GM19035 (cell line): ENCODE measurements at regions not wholly inside any gene's neighbourhood (a gene's known extent, or its start where the extent isn't known, plus 50 kb on each side); places are given as distances from the start of the nearest gene placed in this dataset.
A peak's percentile ranks its signal among the peaks of the same experiment; 100 is the strongest.
"Not testable (repeated sequence)": the region's sequence is repeated elsewhere in the genome, so short reads cannot be mapped to it uniquely, and the experiment has no call there.

Source experiments
- ATAC-seq: cut with Tn5 transposase; IDR thresholded peaks from one replicate; pipeline ENCODE4 v1.9.1; 2021; ENCODE audit not compliant: unreplicated experiment

- ATAC-seq, result no peak
These were observed 98.2 kb upstream of the PMAIP1 start for GRCh38 chr18:59801576-59801975.

- no peak for ATAC-seq
These were observed 98.9 kb upstream of the PMAIP1 start for GRCh38 chr18:59800897-59801296.

- no peak for ATAC-seq
These were observed 100.3 kb upstream of the PMAIP1 start for GRCh38 chr18:59799383-59800015.

GRCh38 chr18:59795882-59796281, 98.7 kb upstream of the CCBE1 start:
- no peak for ATAC-seq

GRCh38 chr18:59792353-59792752, 95.1 kb upstream of the CCBE1 start:
- ATAC-seq, result no peak

- not testable (repeated sequence) for ATAC-seq
These were observed 93.2 kb upstream of the CCBE1 start for GRCh38 chr18:59790346-59790936.

- ATAC-seq, result no peak
These were observed 91.5 kb upstream of the CCBE1 start for GRCh38 chr18:59788791-59789106.

- ATAC-seq, result no peak
These were observed 91.0 kb upstream of the CCBE1 start for GRCh38 chr18:59787998-59788790.

- no peak for ATAC-seq
These were observed 87.5 kb upstream of the CCBE1 start for GRCh38 chr18:59784694-59785093.

GRCh38 chr18:59783138-59783537, 85.9 kb upstream of the CCBE1 start:
- peak; percentile 92 for ATAC-seq

- ATAC-seq, result no peak
These were observed 82.8 kb upstream of the CCBE1 start for GRCh38 chr18:59779979-59780378.

GRCh38 chr18:59778434-59778833, 81.2 kb upstream of the CCBE1 start:
- no peak for ATAC-seq

GRCh38 chr18:59777636-59778035, 80.4 kb upstream of the CCBE1 start:
- no peak for ATAC-seq

- no peak for ATAC-seq
These were observed 72.1 kb upstream of the CCBE1 start for GRCh38 chr18:59769129-59769865.

- ATAC-seq, result no peak
These were observed 71.2 kb upstream of the CCBE1 start for GRCh38 chr18:59768409-59768808.

- ATAC-seq, result no peak
These were observed 70.5 kb upstream of the CCBE1 start for GRCh38 chr18:59767732-59768131.

GRCh38 chr18:59765343-59765742, 68.1 kb upstream of the CCBE1 start:
- ATAC-seq, result no peak

- ATAC-seq, result no peak
These were observed 67.1 kb upstream of the CCBE1 start for GRCh38 chr18:59764281-59764680.

- no peak for ATAC-seq
These were observed 66.4 kb upstream of the CCBE1 start for GRCh38 chr18:59763541-59764136.

GRCh38 chr18:59760619-59761600, 63.7 kb upstream of the CCBE1 start:
- ATAC-seq, result no peak
